OCI-LY3 (cell line): ENCODE measurements at regions not wholly inside any gene's neighbourhood (a gene's known extent, or its start where the extent isn't known, plus 50 kb on each side); places are given as distances from the start of the nearest gene placed in this dataset.

Source experiments
- EZH2phosphoT487 ChIP-seq: fragments of 200-600 bp; shearing (Covaris generic); IDR thresholded peaks from 2 replicates; pipeline ENCODE4 v1.6.1; 2018; ENCODE audit warnings: antibody characterized with exemption, mixed run types, low read depth
- TF ChIP-seq, protein P1 (sequence below): fragments of 200-600, 300-600 bp; sonication (generic); IDR thresholded peaks from 2 replicates; pipeline ENCODE4 v1.5.1; 2014; ENCODE audit warnings: antibody characterized with exemption, low read length, low read depth

- TF ChIP-seq, protein P1, sequence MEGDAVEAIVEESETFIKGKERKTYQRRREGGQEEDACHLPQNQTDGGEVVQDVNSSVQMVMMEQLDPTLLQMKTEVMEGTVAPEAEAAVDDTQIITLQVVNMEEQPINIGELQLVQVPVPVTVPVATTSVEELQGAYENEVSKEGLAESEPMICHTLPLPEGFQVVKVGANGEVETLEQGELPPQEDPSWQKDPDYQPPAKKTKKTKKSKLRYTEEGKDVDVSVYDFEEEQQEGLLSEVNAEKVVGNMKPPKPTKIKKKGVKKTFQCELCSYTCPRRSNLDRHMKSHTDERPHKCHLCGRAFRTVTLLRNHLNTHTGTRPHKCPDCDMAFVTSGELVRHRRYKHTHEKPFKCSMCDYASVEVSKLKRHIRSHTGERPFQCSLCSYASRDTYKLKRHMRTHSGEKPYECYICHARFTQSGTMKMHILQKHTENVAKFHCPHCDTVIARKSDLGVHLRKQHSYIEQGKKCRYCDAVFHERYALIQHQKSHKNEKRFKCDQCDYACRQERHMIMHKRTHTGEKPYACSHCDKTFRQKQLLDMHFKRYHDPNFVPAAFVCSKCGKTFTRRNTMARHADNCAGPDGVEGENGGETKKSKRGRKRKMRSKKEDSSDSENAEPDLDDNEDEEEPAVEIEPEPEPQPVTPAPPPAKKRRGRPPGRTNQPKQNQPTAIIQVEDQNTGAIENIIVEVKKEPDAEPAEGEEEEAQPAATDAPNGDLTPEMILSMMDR: no peak
- TF ChIP-seq EZH2phosphoT487: no peak
Observed at GRCh38 chr3:21020681-21021080, 730.3 kb downstream of the ZNF385D start.
